HEK293 (cell line): ENCODE measurements at regions not wholly inside any gene's neighbourhood (a gene's known extent, or its start where the extent isn't known, plus 50 kb on each side); places are given as distances from the start of the nearest gene placed in this dataset.
A peak's percentile ranks its signal among the peaks of the same experiment; 100 is the strongest.

Source experiments
- AEBP2 ChIP-seq: fragments of 450-650 bp; formaldehyde crosslinking; IDR thresholded peaks from 2 replicates; pipeline ENCODE4 v1.5.1; 2016; ENCODE audit warnings: missing biosample characterization, missing genetic modification characterization, borderline replicate concordance
- BCL11A ChIP-seq: fragments of 450-650 bp; formaldehyde crosslinking; IDR thresholded peaks from 2 replicates; pipeline ENCODE4 v1.5.1; 2016; ENCODE audit warnings: low read depth, missing biosample characterization, missing genetic modification characterization
- HOXD13 ChIP-seq: sonication (generic); formaldehyde crosslinking; IDR thresholded peaks from 2 replicates; pipeline ENCODE4 v1.8.0; 2022; ENCODE audit warnings: missing genetic modification reagents, borderline replicate concordance
- IKZF3 ChIP-seq: fragments of 450-650 bp; IDR thresholded peaks from 2 replicates; pipeline ENCODE4 v1.5.0; 2018; ENCODE audit warnings: missing biosample characterization, mild to moderate bottlenecking, missing genetic modification characterization, moderate library complexity
- KLF8 ChIP-seq: fragments of 450-650 bp; formaldehyde crosslinking; IDR thresholded peaks from 2 replicates; pipeline ENCODE4 v1.5.1; 2016; ENCODE audit warnings: missing biosample characterization, missing genetic modification characterization
- MYNN ChIP-seq: fragments of 450-650 bp; formaldehyde crosslinking; IDR thresholded peaks from 2 replicates; pipeline ENCODE4 v1.5.1; 2016; ENCODE audit warnings: missing biosample characterization, missing genetic modification characterization, borderline replicate concordance
- MZF1 ChIP-seq: fragments of 450-650 bp; formaldehyde crosslinking; IDR thresholded peaks from 2 replicates; pipeline ENCODE4 v1.5.1; 2017; ENCODE audit warnings: missing biosample characterization, missing genetic modification characterization, borderline replicate concordance
- SALL2 ChIP-seq: fragments of 450-650 bp; formaldehyde crosslinking; IDR thresholded peaks from 2 replicates; pipeline ENCODE4 v1.5.0; 2017; ENCODE audit warnings: missing biosample characterization, mild to moderate bottlenecking, missing genetic modification characterization, borderline replicate concordance
- SP7 ChIP-seq: fragments of 450-650 bp; formaldehyde crosslinking; IDR thresholded peaks from 2 replicates; pipeline ENCODE4 v1.5.1; 2016; ENCODE audit warnings: missing biosample characterization, missing genetic modification characterization
- ZBTB6 ChIP-seq: fragments of 450-650 bp; formaldehyde crosslinking; IDR thresholded peaks from 2 replicates; pipeline ENCODE4 v1.5.1; 2017; ENCODE audit warnings: missing biosample characterization, missing genetic modification characterization
- ZBTB7A ChIP-seq: fragments of 450-650 bp; formaldehyde crosslinking; IDR thresholded peaks from 2 replicates; pipeline ENCODE4 v1.5.1; 2016; ENCODE audit warnings: low read depth, missing biosample characterization, missing genetic modification characterization
- ZFHX2 ChIP-seq: fragments of 450-650 bp; formaldehyde crosslinking; conservative IDR thresholded peaks from 2 replicates; pipeline ENCODE4 v1.5.1; 2016; ENCODE audit warnings: missing biosample characterization, missing genetic modification characterization
- ZFP69B ChIP-seq: fragments of 450-650 bp; formaldehyde crosslinking; IDR thresholded peaks from 2 replicates; pipeline ENCODE4 v1.5.1; 2016; ENCODE audit warnings: missing biosample characterization, missing genetic modification characterization
- ZNF146 ChIP-seq: fragments of 450-650 bp; formaldehyde crosslinking; IDR thresholded peaks from 2 replicates; pipeline ENCODE4 v1.5.1; 2016; ENCODE audit warnings: missing biosample characterization, missing genetic modification characterization
- ZNF16 ChIP-seq: fragments of 450-650 bp; formaldehyde crosslinking; IDR thresholded peaks from 2 replicates; pipeline ENCODE4 v1.5.1; 2016; ENCODE audit warnings: low read depth, missing biosample characterization, missing genetic modification characterization
- ZNF169 ChIP-seq: fragments of 450-650 bp; formaldehyde crosslinking; IDR thresholded peaks from 2 replicates; pipeline ENCODE4 v1.5.1; 2016; ENCODE audit warnings: missing biosample characterization, missing genetic modification characterization
- ZNF184 ChIP-seq: fragments of 450-650 bp; IDR thresholded peaks from 2 replicates; pipeline ENCODE4 v1.5.1; 2018; ENCODE audit warnings: missing biosample characterization, mild to moderate bottlenecking, missing genetic modification characterization
- ZNF211 ChIP-seq: fragments of 450-650 bp; formaldehyde crosslinking; IDR thresholded peaks from 2 replicates; pipeline ENCODE4 v1.5.1; 2016; ENCODE audit warnings: low read depth, missing biosample characterization, missing genetic modification characterization
- ZNF324 ChIP-seq: fragments of 450-650 bp; formaldehyde crosslinking; IDR thresholded peaks from 2 replicates; pipeline ENCODE4 v1.5.1; 2016; ENCODE audit warnings: missing biosample characterization, missing genetic modification characterization
- ZNF335 ChIP-seq: fragments of 450-650 bp; formaldehyde crosslinking; conservative IDR thresholded peaks from 2 replicates; pipeline ENCODE4 v1.5.1; 2016; ENCODE audit warnings: missing biosample characterization, missing genetic modification characterization
- ZNF350 ChIP-seq: fragments of 450-650 bp; formaldehyde crosslinking; IDR thresholded peaks from 2 replicates; pipeline ENCODE4 v1.5.0; 2017; ENCODE audit warnings: missing biosample characterization, mild to moderate bottlenecking, missing genetic modification characterization
- ZNF366 ChIP-seq: fragments of 450-650 bp; formaldehyde crosslinking; conservative IDR thresholded peaks from 2 replicates; pipeline ENCODE4 v1.5.1; 2016; ENCODE audit warnings: missing biosample characterization, missing genetic modification characterization
- ZNF394 ChIP-seq: fragments of 450-650 bp; formaldehyde crosslinking; IDR thresholded peaks from 2 replicates; pipeline ENCODE4 v1.5.1; 2016; ENCODE audit warnings: missing biosample characterization, missing genetic modification characterization, mild to moderate bottlenecking, moderate library complexity, borderline replicate concordance
- ZNF398 ChIP-seq: fragments of 450-650 bp; formaldehyde crosslinking; IDR thresholded peaks from 2 replicates; pipeline ENCODE4 v1.5.1; 2017; ENCODE audit warnings: missing biosample characterization, missing genetic modification characterization
- ZNF529 ChIP-seq: fragments of 450-650 bp; formaldehyde crosslinking; IDR thresholded peaks from 2 replicates; pipeline ENCODE4 v1.5.1; 2017; ENCODE audit warnings: missing genetic modification characterization, missing biosample characterization; ENCODE audit not compliant: insufficient replicate concordance
- ZNF530 ChIP-seq: fragments of 450-650 bp; formaldehyde crosslinking; IDR thresholded peaks from 2 replicates; pipeline ENCODE4 v1.5.1; 2016; ENCODE audit warnings: low read depth, missing biosample characterization, missing genetic modification characterization
- ZNF623 ChIP-seq: fragments of 450-650 bp; formaldehyde crosslinking; IDR thresholded peaks from 2 replicates; pipeline ENCODE4 v1.5.1; 2016; ENCODE audit warnings: missing biosample characterization, missing genetic modification characterization
- ZNF768 ChIP-seq: fragments of 450-650 bp; formaldehyde crosslinking; IDR thresholded peaks from 2 replicates; pipeline ENCODE4 v1.5.1; 2018; ENCODE audit warnings: missing biosample characterization, mild to moderate bottlenecking, missing genetic modification characterization
- ZNF776 ChIP-seq: fragments of 450-650 bp; formaldehyde crosslinking; IDR thresholded peaks from 2 replicates; pipeline ENCODE4 v1.5.0; 2017; ENCODE audit warnings: missing biosample characterization, missing genetic modification characterization, borderline replicate concordance
- ZNF837 ChIP-seq: fragments of 450-650 bp; formaldehyde crosslinking; IDR thresholded peaks from 2 replicates; pipeline ENCODE4 v1.5.1; 2016; ENCODE audit warnings: missing biosample characterization, missing genetic modification characterization
- TF ChIP-seq, protein P1 (sequence below): fragments of 450-650 bp; formaldehyde crosslinking; IDR thresholded peaks from 2 replicates; pipeline ENCODE4 v1.5.1; 2016; ENCODE audit warnings: missing biosample characterization, missing genetic modification characterization
- TF ChIP-seq, protein P2 (sequence below): fragments of 450-650 bp; formaldehyde crosslinking; IDR thresholded peaks from 2 replicates; pipeline ENCODE4 v1.5.1; 2016; ENCODE audit warnings: missing biosample characterization, missing genetic modification characterization
- TF ChIP-seq, protein P3 (sequence below): fragments of 450-650 bp; formaldehyde crosslinking; IDR thresholded peaks from 2 replicates; pipeline ENCODE4 v1.5.1; 2016; ENCODE audit warnings: missing biosample characterization, missing genetic modification characterization

DNA sequence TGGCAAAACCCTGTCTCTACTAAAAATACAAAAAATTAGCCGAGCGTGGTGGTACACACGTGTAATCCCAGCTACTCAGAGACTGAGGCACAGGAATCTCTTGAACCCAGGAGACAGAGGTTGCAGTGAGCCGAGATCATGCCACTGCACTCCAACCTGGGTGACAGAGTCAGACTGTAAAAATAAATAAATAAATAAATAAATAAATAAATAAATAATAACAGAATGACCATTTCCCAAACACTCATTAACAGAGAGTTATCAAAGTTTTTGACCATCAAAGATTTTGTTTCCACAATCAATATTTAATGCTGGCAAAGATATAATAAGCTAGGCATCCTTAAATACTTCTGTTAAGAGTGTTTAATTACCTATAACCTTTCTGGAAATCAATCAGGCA is 299.4 kb downstream of the KCTD12 start (continued):
- TF ChIP-seq ZNF324 (tag by site-specific recombination) (no peak), ZNF146 (tag by site-specific recombination) (no peak), ZNF335 (no peak), ZNF211 (tag by site-specific recombination) (no peak), ZFHX2 (tag by site-specific recombination) (no peak), HOXD13 (CRISPR knock-in tag) (no peak), ZNF398 (no peak), ZBTB7A (tag by site-specific recombination) (no peak), ZNF394 (tag by site-specific recombination) (peak; percentile 86), SALL2 (tag by site-specific recombination) (no peak), MYNN (no peak), MZF1 (no peak), ZNF776 (tag by site-specific recombination) (no peak), AEBP2 (tag by site-specific recombination) (no peak), KLF8 (tag by site-specific recombination) (no peak), ZNF623 (tag by site-specific recombination) (peak; percentile 51; the same call in 1 of the 2 replicates), ZNF350 (tag by site-specific recombination) (no peak), ZNF530 (tag by site-specific recombination) (no peak), ZFP69B (tag by site-specific recombination) (no peak), ZNF366 (tag by site-specific recombination) (no peak), SP7 (no peak), ZNF184 (tag by site-specific recombination) (no peak), ZNF16 (tag by site-specific recombination) (no peak), ZBTB6 (tag by site-specific recombination) (no peak), IKZF3 (tag by site-specific recombination) (no peak), ZNF768 (tag by site-specific recombination) (no peak), ZNF529 (no peak), BCL11A (tag by site-specific recombination) (no peak), ZNF837 (tag by site-specific recombination) (no peak), ZNF169 (tag by site-specific recombination) (no peak)
- TF ChIP-seq, protein P1, sequence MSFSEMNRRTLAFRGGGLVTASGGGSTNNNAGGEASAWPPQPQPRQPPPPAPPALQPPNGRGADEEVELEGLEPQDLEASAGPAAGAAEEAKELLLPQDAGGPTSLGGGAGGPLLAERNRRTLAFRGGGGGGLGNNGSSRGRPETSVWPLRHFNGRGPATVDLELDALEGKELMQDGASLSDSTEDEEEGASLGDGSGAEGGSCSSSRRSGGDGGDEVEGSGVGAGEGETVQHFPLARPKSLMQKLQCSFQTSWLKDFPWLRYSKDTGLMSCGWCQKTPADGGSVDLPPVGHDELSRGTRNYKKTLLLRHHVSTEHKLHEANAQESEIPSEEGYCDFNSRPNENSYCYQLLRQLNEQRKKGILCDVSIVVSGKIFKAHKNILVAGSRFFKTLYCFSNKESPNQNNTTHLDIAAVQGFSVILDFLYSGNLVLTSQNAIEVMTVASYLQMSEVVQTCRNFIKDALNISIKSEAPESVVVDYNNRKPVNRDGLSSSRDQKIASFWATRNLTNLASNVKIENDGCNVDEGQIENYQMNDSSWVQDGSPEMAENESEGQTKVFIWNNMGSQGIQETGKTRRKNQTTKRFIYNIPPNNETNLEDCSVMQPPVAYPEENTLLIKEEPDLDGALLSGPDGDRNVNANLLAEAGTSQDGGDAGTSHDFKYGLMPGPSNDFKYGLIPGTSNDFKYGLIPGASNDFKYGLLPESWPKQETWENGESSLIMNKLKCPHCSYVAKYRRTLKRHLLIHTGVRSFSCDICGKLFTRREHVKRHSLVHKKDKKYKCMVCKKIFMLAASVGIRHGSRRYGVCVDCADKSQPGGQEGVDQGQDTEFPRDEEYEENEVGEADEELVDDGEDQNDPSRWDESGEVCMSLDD (tag by site-specific recombination) = no peak
- TF ChIP-seq, protein P2, sequence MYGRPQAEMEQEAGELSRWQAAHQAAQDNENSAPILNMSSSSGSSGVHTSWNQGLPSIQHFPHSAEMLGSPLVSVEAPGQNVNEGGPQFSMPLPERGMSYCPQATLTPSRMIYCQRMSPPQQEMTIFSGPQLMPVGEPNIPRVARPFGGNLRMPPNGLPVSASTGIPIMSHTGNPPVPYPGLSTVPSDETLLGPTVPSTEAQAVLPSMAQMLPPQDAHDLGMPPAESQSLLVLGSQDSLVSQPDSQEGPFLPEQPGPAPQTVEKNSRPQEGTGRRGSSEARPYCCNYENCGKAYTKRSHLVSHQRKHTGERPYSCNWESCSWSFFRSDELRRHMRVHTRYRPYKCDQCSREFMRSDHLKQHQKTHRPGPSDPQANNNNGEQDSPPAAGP = no peak
- TF ChIP-seq, protein P3, sequence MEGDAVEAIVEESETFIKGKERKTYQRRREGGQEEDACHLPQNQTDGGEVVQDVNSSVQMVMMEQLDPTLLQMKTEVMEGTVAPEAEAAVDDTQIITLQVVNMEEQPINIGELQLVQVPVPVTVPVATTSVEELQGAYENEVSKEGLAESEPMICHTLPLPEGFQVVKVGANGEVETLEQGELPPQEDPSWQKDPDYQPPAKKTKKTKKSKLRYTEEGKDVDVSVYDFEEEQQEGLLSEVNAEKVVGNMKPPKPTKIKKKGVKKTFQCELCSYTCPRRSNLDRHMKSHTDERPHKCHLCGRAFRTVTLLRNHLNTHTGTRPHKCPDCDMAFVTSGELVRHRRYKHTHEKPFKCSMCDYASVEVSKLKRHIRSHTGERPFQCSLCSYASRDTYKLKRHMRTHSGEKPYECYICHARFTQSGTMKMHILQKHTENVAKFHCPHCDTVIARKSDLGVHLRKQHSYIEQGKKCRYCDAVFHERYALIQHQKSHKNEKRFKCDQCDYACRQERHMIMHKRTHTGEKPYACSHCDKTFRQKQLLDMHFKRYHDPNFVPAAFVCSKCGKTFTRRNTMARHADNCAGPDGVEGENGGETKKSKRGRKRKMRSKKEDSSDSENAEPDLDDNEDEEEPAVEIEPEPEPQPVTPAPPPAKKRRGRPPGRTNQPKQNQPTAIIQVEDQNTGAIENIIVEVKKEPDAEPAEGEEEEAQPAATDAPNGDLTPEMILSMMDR = no peak
